Panc1 (cell line): ENCODE measurements at regions not wholly inside any gene's neighbourhood (a gene's known extent, or its start where the extent isn't known, plus 50 kb on each side); places are given as distances from the start of the nearest gene placed in this dataset.

Source experiments
- ATAC-seq: fragments of 200-7000 bp; cut with Tn5 transposase; 2 replicates; pipeline ENCODE4 v1.9.1; 2020; ENCODE audit warnings: mild to moderate bottlenecking, moderate library complexity
- BruUV-seq: library from RNA; stranded (reverse); fragments of 400-500 nt; replicated peaks from 2 replicates; lab custom pipeline; 2021; lab: Mats Ljungman, UMichigan
- CTCF ChIA-PET: fragments of 300-600 bp; sonication (Branson Sonifier 250); formaldehyde crosslinking; loops from one replicate; lab custom pipeline; 2022; ENCODE audit warnings: antibody characterized with exemption; lab: Charles Lee
- POLR2A ChIA-PET: fragments of 300-600 bp; sonication (Branson Sonifier 250); formaldehyde crosslinking; loops from one replicate; lab custom pipeline; 2022; ENCODE audit warnings: antibody characterized with exemption; lab: Charles Lee
- DNase-seq: peaks from one replicate; pipeline ENCODE4 v3.0.0-alpha.2; 2010; ENCODE audit warnings: low read depth, low spot score
- H3K27ac ChIP-seq: 2 replicates; pipeline ENCODE4 v1.5.1; 2011; ENCODE audit warnings: mild to moderate bottlenecking, low read length, inconsistent platforms
- H3K27me3 ChIP-seq: fragments of 200-500 bp; sonication (Bioruptor generic); 2 replicates; pipeline ENCODE4 v1.6.0; 2014; ENCODE audit warnings: low read length, inconsistent platforms; ENCODE audit not compliant: control insufficient read depth, insufficient read depth
- H3K36me3 ChIP-seq: fragments of 200-500 bp; sonication (Bioruptor generic); 2 replicates; pipeline ENCODE4 v1.5.1; 2014; ENCODE audit warnings: inconsistent platforms, mild to moderate bottlenecking, low read length, moderate library complexity; ENCODE audit not compliant: control insufficient read depth, insufficient read depth
- H3K4me1 ChIP-seq: 2 replicates; pipeline ENCODE4 v1.5.1; 2011; ENCODE audit warnings: inconsistent platforms, mild to moderate bottlenecking, low read length, moderate library complexity; ENCODE audit not compliant: control insufficient read depth, insufficient read depth
- H3K4me3 ChIP-seq, 2 experiments: 2 replicates each; pipeline ENCODE4 v1.5.1; 2011 to 2012; ENCODE audit warnings: low read depth in 2 of 2, low read length in 2 of 2, mild to moderate bottlenecking in 2 of 2, inconsistent platforms in 1 of 2, moderate library complexity in 1 of 2
- H3K9me3 ChIP-seq: fragments of 200-500 bp; sonication (Bioruptor generic); 2 replicates; pipeline ENCODE4 v1.5.1; 2014; ENCODE audit warnings: low read depth, mild to moderate bottlenecking, inconsistent platforms, low read length, moderate library complexity; ENCODE audit not compliant: control insufficient read depth, insufficient read depth
- POLR2AphosphoS5 ChIP-seq: IDR thresholded peaks from 2 replicates; pipeline ENCODE4 v1.6.1; 2012; ENCODE audit warnings: mild to moderate bottlenecking, low read depth, low read length, moderate library complexity
- SIN3A ChIP-seq: IDR thresholded peaks from 2 replicates; pipeline ENCODE4 v1.6.1; 2012; ENCODE audit warnings: low read depth, mild to moderate bottlenecking, low read length, moderate library complexity, borderline replicate concordance; ENCODE audit not compliant: insufficient read depth
- TCF7L2 ChIP-seq: IDR thresholded peaks from 2 replicates; pipeline ENCODE4 v1.6.1; 2011; ENCODE audit warnings: mild to moderate bottlenecking, low read depth, low read length, inconsistent platforms
- in situ Hi-C: cut with HindIII; loops from 2 replicates; pipeline ENCODE4 v1.10.0; 2016; ENCODE audit warnings: low sequenced_read_pairs, low pct_unique_long_range_greater_than_20kb
- intact Hi-C: fragments of 100-400 bp; cut with micrococcal nuclease; formaldehyde crosslinking; loops from one replicate; pipeline ENCODE4 v1.10.0; 2022; ENCODE audit not compliant: unreplicated experiment
- TF ChIP-seq, protein P1 (sequence below): fragments of 450-650 bp; IDR thresholded peaks from 2 replicates; pipeline ENCODE4 v1.5.1; 2017; ENCODE audit warnings: mild to moderate bottlenecking
- TF ChIP-seq, protein P2 (sequence below), 2 experiments: IDR thresholded peaks; 2 replicates each; pipeline ENCODE4 v1.6.1; 2011 to 2012; ENCODE audit warnings: low read depth in 2 of 2, control low read depth in 1 of 2, low read length in 1 of 2, mild to moderate bottlenecking in 1 of 2, moderate library complexity in 1 of 2; ENCODE audit not compliant: insufficient read depth in 1 of 2

DNA sequence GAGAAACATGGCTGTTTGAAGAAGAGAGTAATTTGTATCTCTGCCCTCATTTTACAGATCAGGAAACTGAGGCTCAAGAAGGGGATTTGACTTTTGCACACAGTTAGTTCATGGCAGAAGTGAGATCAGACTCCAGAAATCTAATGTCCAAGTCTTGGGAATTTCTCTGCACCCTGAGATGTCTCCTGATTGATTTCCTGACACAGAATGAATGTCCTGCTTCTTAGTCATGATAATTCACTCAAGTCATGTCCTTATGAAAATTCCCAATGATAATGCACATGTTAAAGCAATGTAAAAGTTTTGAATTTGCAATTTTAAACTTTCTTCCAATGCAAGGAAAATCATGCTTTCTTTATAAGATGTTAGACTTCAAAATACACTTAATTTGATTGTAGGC, 105.9 kb downstream of the ACKR3 start:
- ChIA-PET POLR2A (no interaction called here), CTCF (no interaction called here)
- Histone ChIP-seq H3K4me3 (no peak overlapping the region), H3K4me1 (no peaks in the 10 kb centered on the region), H3K27ac (no peak overlapping the region), H3K36me3 (no peaks in the 10 kb centered on the region), H3K27me3 (peaks cover 18% of the 10 kb centered on the region), H3K9me3 (no peaks in the 10 kb centered on the region)
- DNase-seq: no peak
- ATAC-seq: no peak
- TF ChIP-seq TCF7L2 (no peak), POLR2AphosphoS5 (no peak), SIN3A (no peak)
- TF ChIP-seq, protein P1, sequence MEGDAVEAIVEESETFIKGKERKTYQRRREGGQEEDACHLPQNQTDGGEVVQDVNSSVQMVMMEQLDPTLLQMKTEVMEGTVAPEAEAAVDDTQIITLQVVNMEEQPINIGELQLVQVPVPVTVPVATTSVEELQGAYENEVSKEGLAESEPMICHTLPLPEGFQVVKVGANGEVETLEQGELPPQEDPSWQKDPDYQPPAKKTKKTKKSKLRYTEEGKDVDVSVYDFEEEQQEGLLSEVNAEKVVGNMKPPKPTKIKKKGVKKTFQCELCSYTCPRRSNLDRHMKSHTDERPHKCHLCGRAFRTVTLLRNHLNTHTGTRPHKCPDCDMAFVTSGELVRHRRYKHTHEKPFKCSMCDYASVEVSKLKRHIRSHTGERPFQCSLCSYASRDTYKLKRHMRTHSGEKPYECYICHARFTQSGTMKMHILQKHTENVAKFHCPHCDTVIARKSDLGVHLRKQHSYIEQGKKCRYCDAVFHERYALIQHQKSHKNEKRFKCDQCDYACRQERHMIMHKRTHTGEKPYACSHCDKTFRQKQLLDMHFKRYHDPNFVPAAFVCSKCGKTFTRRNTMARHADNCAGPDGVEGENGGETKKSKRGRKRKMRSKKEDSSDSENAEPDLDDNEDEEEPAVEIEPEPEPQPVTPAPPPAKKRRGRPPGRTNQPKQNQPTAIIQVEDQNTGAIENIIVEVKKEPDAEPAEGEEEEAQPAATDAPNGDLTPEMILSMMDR: no peak
- TF ChIP-seq, protein P2, sequence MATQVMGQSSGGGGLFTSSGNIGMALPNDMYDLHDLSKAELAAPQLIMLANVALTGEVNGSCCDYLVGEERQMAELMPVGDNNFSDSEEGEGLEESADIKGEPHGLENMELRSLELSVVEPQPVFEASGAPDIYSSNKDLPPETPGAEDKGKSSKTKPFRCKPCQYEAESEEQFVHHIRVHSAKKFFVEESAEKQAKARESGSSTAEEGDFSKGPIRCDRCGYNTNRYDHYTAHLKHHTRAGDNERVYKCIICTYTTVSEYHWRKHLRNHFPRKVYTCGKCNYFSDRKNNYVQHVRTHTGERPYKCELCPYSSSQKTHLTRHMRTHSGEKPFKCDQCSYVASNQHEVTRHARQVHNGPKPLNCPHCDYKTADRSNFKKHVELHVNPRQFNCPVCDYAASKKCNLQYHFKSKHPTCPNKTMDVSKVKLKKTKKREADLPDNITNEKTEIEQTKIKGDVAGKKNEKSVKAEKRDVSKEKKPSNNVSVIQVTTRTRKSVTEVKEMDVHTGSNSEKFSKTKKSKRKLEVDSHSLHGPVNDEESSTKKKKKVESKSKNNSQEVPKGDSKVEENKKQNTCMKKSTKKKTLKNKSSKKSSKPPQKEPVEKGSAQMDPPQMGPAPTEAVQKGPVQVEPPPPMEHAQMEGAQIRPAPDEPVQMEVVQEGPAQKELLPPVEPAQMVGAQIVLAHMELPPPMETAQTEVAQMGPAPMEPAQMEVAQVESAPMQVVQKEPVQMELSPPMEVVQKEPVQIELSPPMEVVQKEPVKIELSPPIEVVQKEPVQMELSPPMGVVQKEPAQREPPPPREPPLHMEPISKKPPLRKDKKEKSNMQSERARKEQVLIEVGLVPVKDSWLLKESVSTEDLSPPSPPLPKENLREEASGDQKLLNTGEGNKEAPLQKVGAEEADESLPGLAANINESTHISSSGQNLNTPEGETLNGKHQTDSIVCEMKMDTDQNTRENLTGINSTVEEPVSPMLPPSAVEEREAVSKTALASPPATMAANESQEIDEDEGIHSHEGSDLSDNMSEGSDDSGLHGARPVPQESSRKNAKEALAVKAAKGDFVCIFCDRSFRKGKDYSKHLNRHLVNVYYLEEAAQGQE (IDR thresholded peaks at IDR 0.05; ENCODE audit: insufficient read depth in 1 of 2, low read depth in 2 of 2, low read length in 1 of 2): no peak
- intact Hi-C loops: no loop called here
- in situ Hi-C loops: no loop called here
- BruUV-seq: no TSS peak

DNA sequence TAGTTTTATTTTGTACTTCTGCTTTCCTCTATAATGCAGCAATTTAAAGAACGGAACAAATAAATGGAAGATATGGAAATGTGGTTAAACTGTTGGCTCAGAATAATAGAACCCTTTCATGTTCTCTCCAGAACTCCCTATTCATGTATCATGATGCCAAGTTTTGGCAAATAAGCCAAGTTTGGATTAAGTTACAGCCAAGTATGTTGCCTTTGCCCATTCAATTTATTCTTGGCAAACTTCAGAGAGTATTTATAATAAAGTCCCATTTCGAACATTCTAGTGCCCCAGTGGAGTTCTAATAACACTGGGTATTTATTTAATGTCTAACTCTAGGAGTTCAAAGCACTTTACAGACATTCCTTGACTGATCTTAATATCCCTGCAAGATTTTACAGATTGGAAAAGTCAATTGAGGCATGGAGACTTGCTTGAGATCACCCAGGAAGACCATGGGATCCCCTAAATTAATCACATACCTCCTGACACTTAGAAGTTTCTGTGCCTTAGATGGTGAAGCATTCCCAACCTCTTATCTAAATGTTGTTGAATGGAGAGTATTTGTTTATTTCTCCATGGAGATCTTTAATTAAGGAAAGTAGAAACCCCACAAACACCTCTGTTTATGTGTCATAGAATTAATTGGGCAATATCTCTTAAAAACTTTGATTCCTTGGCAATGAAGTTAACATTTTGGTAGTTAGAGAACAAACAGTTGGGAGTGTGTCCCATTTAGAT, 106.7 kb downstream of the ACKR3 start:
- ChIA-PET CTCF (no interaction called here), POLR2A (no interaction called here)
- Histone ChIP-seq H3K36me3 (no peaks in the 10 kb centered on the region), H3K27me3 (peaks cover 18% of the 10 kb centered on the region), H3K27ac (no peak overlapping the region), H3K4me1 (no peaks in the 10 kb centered on the region), H3K9me3 (no peaks in the 10 kb centered on the region), H3K4me3 (no peak overlapping the region)
- TF ChIP-seq SIN3A: no peak
- TF ChIP-seq, protein P1: no peak
- TF ChIP-seq POLR2AphosphoS5: no peak
- TF ChIP-seq, protein P2 (IDR thresholded peaks at IDR 0.05; ENCODE audit: insufficient read depth in 1 of 2, low read depth in 2 of 2, low read length in 1 of 2): no peak
- TF ChIP-seq TCF7L2: no peak
- no TSS peak for BruUV-seq
- intact Hi-C loops: no loop called here
- ATAC-seq: no peak
- DNase-seq: no peak
- in situ Hi-C loops: no loop called here
